Spleen (tissue), 7 donors: ENCODE measurements at regions not wholly inside any gene's neighbourhood (a gene's known extent, or its start where the extent isn't known, plus 50 kb on each side); places are given as distances from the start of the nearest gene placed in this dataset.

Experiments
- POLR2A ChIP-seq, 3 donors: fragments of 450-650 bp; IDR thresholded peaks; one replicate each; pipeline ENCODE4 v1.5.1; 2017; ENCODE audit warnings: antibody characterized with exemption in 3 of 3, mild to moderate bottlenecking in 1 of 3
- POLR2AphosphoS5 ChIP-seq, 3 donors: sonication (generic); formaldehyde crosslinking; IDR thresholded peaks; one replicate each; pipeline ENCODE4 v1.5.1; 2017; ENCODE audit warnings: antibody characterized with exemption in 3 of 3
- TF ChIP-seq, protein P1 (sequence below), 11 experiments: fragments of 200-600 bp in 7 of 11; fragments of 450-650 bp in 4 of 11; sonication (generic) in 4 of 11; IDR thresholded peaks in 8 of 11; conservative IDR thresholded peaks in 3 of 11; 1 replicate in 7 of 11; 2 replicates in 4 of 11; pipeline versions ENCODE4 v1.4.0 to v1.8.0; 2016 to 2021; ENCODE audit warnings: antibody characterized with exemption in 11 of 11, inconsistent platforms in 4 of 11, mild to moderate bottlenecking in 1 of 11
- donor health status: DM: no; HTN: no; CAD: no; lungs with moderate emphysema.
- donor health status: DM: no; HTN: no; CAD: no.
- donor health status: DM: no; HTN: no; CAD: no.

DNA sequence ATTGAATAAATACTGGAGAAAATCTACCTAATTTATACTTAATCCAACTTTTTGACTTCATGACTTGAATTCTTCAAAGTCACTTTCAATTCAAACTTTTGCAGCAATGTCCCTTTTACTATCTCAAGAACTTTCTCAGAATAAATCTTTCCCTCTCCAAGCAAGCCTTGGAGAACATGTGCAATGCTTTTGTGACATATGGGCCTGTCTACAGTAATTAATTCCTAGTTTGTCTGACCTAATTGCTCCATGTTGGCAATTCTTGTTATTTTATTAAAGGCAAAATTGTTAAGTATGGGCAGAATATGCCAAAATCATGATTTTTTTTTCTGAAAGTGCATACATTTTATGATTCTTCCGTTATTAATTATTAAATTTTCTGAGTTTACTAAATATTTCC, 1115.3 kb downstream of the PDHA2 start:
- TF ChIP-seq, protein P1, sequence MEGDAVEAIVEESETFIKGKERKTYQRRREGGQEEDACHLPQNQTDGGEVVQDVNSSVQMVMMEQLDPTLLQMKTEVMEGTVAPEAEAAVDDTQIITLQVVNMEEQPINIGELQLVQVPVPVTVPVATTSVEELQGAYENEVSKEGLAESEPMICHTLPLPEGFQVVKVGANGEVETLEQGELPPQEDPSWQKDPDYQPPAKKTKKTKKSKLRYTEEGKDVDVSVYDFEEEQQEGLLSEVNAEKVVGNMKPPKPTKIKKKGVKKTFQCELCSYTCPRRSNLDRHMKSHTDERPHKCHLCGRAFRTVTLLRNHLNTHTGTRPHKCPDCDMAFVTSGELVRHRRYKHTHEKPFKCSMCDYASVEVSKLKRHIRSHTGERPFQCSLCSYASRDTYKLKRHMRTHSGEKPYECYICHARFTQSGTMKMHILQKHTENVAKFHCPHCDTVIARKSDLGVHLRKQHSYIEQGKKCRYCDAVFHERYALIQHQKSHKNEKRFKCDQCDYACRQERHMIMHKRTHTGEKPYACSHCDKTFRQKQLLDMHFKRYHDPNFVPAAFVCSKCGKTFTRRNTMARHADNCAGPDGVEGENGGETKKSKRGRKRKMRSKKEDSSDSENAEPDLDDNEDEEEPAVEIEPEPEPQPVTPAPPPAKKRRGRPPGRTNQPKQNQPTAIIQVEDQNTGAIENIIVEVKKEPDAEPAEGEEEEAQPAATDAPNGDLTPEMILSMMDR (IDR thresholded peaks at IDR 0.05 in 8 of 11, conservative IDR thresholded peaks at IDR 0.05 in 3 of 11) = no peak
- TF ChIP-seq POLR2A (IDR thresholded peaks at IDR 0.05) (no peak), POLR2AphosphoS5 (IDR thresholded peaks at IDR 0.05) (no peak)
